Adrenal gland (tissue), 9 donors: ENCODE measurements at regions not wholly inside any gene's neighbourhood (a gene's known extent, or its start where the extent isn't known, plus 50 kb on each side); places are given as distances from the start of the nearest gene placed in this dataset.
"Not testable (repeated sequence)": the region's sequence is repeated elsewhere in the genome, so short reads cannot be mapped to it uniquely, and the experiment has no call there.

Experiments used
- DNase-seq, 7 donors: peaks; one replicate each; pipeline ENCODE4 v3.0.0-alpha.2; 2019 to 2020
- H3K27ac ChIP-seq, 5 donors: fragments of 200-600 bp; sonication (generic) in 4 of 5; 1 replicate in 3 of 5; 2 replicates in 2 of 5; pipeline versions ENCODE4 v1.5.1 to v1.8.0; 2016 to 2020; ENCODE audit warnings: mild to moderate bottlenecking in 1 of 5
- H3K27me3 ChIP-seq: fragments of 200-600 bp; 2 replicates; pipeline ENCODE4 v1.8.0; 2021
- H3K36me3 ChIP-seq, 2 donors: fragments of 200-600 bp; replicated peaks in 1 of 2; 1 replicate in 1 of 2; 2 replicates in 1 of 2; pipeline versions ENCODE4 v1.5.1 to v1.8.0; 2018 to 2022
- H3K4me1 ChIP-seq, 2 donors: fragments of 200-600 bp; replicated peaks in 1 of 2; 1 replicate in 1 of 2; 2 replicates in 1 of 2; pipeline versions ENCODE4 v1.5.1 to v1.8.0; 2018 to 2021
- H3K4me3 ChIP-seq, 4 donors: fragments of 200-600 bp; sonication (generic) in 3 of 4; one replicate each; pipeline ENCODE4 v1.5.1; 2016 to 2018
- H3K9me3 ChIP-seq, 3 donors: fragments of 200-600 bp; sonication (generic) in 1 of 3; replicated peaks in 1 of 3; 1 replicate in 2 of 3; 2 replicates in 1 of 3; pipeline versions ENCODE4 v1.5.1 to v1.8.0; 2016 to 2021
- POLR2A ChIP-seq, 2 donors: fragments of 450-650 bp; IDR thresholded peaks; one replicate each; pipeline ENCODE4 v1.6.1; 2017; ENCODE audit warnings: antibody characterized with exemption in 2 of 2, mild to moderate bottlenecking in 2 of 2, moderate library complexity in 1 of 2
- WGBS, 4 donors: extraction: QIAGEN DNeasy Blood & Tissue Kit in 2 of 4; methylation state at CpG; one replicate each; pipeline versions ENCODE4 v1.1.5 to v1.1.7; 2013 to 2017; 5-methylcytosine and 5-hydroxymethylcytosine counted together
- intact Hi-C, 2 donors: fragments of 100-400 bp; cut with DNase I; formaldehyde crosslinking; loops; one replicate each; pipeline versions ENCODE4 v1.14.1 to v1.15.0; 2022 to 2023
- TF ChIP-seq, protein P1 (sequence below), 6 experiments: fragments of 450-650 bp in 4 of 6; fragments of 200-600 bp in 2 of 6; sonication (generic) in 1 of 6; IDR thresholded peaks; 1 replicate in 5 of 6; 2 replicates in 1 of 6; pipeline versions ENCODE4 v1.5.1 to v1.8.0; 2016 to 2021; ENCODE audit warnings: antibody characterized with exemption in 6 of 6, mild to moderate bottlenecking in 2 of 6, moderate library complexity in 1 of 6
- donor health status: healthy with polysubstance abuse.
- donor health status: Bipolar disorder and iron deficiency.
- donor health status: DM: yes; HTN: yes; CAD: no.
- donor health status: DM: no; HTN: no; CAD: no.
- donor health status: DM: no; HTN: no; CAD: no.

DNA sequence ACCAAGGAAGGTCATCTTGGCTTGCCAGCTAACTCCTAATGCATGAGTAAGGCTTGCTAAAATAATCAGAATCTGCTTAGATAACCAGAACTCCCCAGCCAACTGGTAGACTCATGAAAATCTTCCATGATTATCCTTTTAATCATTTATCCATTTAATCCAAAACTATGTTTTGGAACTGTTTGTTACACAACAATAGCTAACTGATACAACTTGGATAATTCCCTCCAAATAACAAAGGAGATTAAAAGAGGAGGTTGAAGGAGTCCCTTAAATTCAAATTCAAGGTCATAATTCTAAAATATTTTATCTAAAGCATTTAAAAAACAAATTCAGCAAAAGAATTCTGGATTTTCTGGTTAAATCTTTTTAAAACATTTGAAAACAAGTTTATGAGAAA lies 222.1 kb downstream of the DEPDC1B start:
- no peak for TF ChIP-seq POLR2A (IDR thresholded peaks at IDR 0.05)
- TF ChIP-seq, protein P1, sequence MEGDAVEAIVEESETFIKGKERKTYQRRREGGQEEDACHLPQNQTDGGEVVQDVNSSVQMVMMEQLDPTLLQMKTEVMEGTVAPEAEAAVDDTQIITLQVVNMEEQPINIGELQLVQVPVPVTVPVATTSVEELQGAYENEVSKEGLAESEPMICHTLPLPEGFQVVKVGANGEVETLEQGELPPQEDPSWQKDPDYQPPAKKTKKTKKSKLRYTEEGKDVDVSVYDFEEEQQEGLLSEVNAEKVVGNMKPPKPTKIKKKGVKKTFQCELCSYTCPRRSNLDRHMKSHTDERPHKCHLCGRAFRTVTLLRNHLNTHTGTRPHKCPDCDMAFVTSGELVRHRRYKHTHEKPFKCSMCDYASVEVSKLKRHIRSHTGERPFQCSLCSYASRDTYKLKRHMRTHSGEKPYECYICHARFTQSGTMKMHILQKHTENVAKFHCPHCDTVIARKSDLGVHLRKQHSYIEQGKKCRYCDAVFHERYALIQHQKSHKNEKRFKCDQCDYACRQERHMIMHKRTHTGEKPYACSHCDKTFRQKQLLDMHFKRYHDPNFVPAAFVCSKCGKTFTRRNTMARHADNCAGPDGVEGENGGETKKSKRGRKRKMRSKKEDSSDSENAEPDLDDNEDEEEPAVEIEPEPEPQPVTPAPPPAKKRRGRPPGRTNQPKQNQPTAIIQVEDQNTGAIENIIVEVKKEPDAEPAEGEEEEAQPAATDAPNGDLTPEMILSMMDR (IDR thresholded peaks at IDR 0.05), result no peak
- H3K4me1 ChIP-seq, result no peaks in the 10 kb centered on the region
- H3K36me3 ChIP-seq, result no peaks in the 10 kb centered on the region
- no peak overlapping the region for H3K4me3 ChIP-seq
- H3K9me3 ChIP-seq, result no peaks in the 10 kb centered on the region
- no peak for DNase-seq
- intact Hi-C loops, result no loop called here
- H3K27ac ChIP-seq, result no peak overlapping the region
- H3K27me3 ChIP-seq, result no peaks in the 10 kb centered on the region

DNA sequence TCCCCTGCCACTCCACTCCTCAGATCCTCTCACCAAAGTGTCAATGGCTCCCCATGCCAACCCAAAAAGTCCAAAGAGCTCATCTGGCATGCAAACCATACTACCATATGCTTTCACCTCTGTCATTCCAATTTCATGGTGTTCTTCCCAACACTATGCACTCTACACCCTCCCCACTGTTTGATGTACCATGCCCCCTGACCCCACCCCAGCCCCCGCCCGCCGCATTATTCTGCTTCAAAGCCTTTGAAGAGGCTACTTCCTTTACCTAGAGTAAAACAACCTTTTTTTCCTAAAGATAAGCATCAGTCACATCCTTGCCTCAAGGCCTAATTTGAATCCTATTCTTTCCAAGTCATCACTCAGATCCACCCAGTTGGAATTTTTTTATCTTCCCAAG lies 226.3 kb downstream of the DEPDC1B start:
- intact Hi-C loops, result no loop called here
- Histone ChIP-seq H3K27ac (no peak overlapping the region), H3K4me3 (no peak overlapping the region), H3K4me1 (no peaks in the 10 kb centered on the region), H3K36me3 (no peaks in the 10 kb centered on the region), H3K9me3 (no peaks in the 10 kb centered on the region), H3K27me3 (no peaks in the 10 kb centered on the region)
- no peak for TF ChIP-seq POLR2A (IDR thresholded peaks at IDR 0.05)
- TF ChIP-seq, protein P1 (IDR thresholded peaks at IDR 0.05), result no peak
- 53 to 70% (median 65%) methylated on average over 3 of the region's 3 CpGs for WGBS, 4 donors
- DNase-seq, result no peak

DNA sequence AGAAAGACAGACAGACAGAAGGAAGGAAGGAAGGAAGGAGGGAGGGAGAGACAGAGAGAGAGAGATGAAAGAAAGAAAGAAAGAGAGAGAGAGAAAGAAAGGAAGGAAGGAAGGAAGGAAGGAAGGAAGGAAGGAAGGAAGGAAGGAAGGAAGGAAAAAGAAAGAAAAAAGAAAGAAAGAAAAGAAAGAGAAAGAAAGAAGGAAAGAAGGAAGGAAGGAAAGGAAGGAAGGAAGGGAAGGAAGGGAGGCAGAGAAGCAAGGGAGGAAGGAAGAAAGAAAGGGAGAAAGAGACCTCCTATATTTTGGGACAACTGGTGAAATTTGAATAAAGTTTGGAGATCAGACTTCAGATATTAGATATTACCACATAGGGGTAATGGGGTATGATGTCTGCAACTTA lies 226.9 kb downstream of the DEPDC1B start:
- H3K4me1 ChIP-seq, H3K36me3 ChIP-seq, H3K27me3 ChIP-seq, intact Hi-C loops, DNase-seq, H3K9me3 ChIP-seq, H3K4me3 ChIP-seq, H3K27ac ChIP-seq: not testable (repeated sequence)

DNA sequence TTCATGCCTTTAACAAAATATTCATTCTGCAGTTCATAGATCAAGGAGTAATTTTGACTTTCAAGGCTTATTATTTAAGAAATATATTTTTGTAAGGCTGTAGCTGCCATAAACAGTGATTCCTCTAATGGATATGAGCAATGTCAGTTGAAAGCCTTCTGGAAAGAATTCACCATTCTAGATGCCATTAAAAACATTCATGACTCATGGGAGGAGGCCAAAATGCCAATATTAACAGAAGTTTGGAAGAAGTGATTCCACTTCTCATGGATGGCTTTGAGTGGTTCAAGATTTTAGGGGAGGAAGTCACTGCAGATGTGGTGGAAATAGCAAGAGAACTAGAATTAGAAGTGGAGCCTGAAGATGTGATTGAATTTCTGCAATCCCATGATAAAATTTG lies 229.1 kb downstream of the DEPDC1B start:
- no peak overlapping the region for H3K4me3 ChIP-seq
- no peaks in the 10 kb centered on the region for H3K4me1 ChIP-seq
- no peak for DNase-seq
- TF ChIP-seq POLR2A (IDR thresholded peaks at IDR 0.05), result no peak
- TF ChIP-seq, protein P1 (IDR thresholded peaks at IDR 0.05), result no peak
- H3K36me3 ChIP-seq, result no peaks in the 10 kb centered on the region
- no peaks in the 10 kb centered on the region for H3K9me3 ChIP-seq
- intact Hi-C loops, result no loop called here
- H3K27ac ChIP-seq, result no peak overlapping the region
- H3K27me3 ChIP-seq, result no peaks in the 10 kb centered on the region

DNA sequence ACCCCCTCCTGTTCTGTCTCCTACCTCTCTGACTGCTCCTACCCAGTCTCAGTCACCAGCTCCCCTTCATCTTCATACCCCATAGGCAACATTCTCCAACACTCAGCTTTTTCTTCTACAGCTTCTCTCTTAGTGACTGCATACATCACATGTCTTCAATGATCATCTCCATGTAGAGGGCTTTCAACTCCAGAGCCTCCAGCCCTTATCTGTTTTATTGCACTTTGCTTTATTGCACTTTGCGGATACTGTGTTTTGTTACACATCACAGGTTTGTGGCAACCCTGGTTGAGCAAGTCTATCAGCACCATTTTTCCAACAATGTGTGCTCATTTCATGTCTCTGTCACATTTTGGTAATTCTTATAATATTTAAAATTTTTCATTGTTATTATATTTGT lies 230.7 kb downstream of the DEPDC1B start:
- no peaks in the 10 kb centered on the region for H3K9me3 ChIP-seq
- TF ChIP-seq, protein P1 (IDR thresholded peaks at IDR 0.05), result no peak
- TF ChIP-seq POLR2A (IDR thresholded peaks at IDR 0.05), result no peak
- no peak overlapping the region for H3K4me3 ChIP-seq
- intact Hi-C loops, result no loop called here
- H3K27ac ChIP-seq, result no peak overlapping the region
- no peaks in the 10 kb centered on the region for H3K4me1 ChIP-seq
- no peak for DNase-seq
- H3K27me3 ChIP-seq, result no peaks in the 10 kb centered on the region
- 74 to 88% (median 77%) methylated on average over 1 of the region's 1 CpG for WGBS, 4 donors
- no peaks in the 10 kb centered on the region for H3K36me3 ChIP-seq
